ENCODE measurements at regions not wholly inside any gene's neighbourhood (a gene's known extent, or its start where the extent isn't known, plus 50 kb on each side); places are given as distances from the start of the nearest gene placed in this dataset.

- H3K9me3 ChIP-seq (ENCODE audit: control insufficient read depth, low read length), result no peaks in the 10 kb centered on the region
- H3K4me3 ChIP-seq (ENCODE audit: low read length), result no peak overlapping the region
- H3K27me3 ChIP-seq (ENCODE audit: control insufficient read depth, insufficient read depth), result no peaks in the 10 kb centered on the region
- no peak overlapping the region for H3K27ac ChIP-seq (ENCODE audit: low read length)
- peaks cover 2% of the 10 kb centered on the region for H3K4me1 ChIP-seq (ENCODE audit: control insufficient read depth, insufficient read depth, low read length)
- ATAC-seq (peak in 1 of 2 donors; percentile 58), DNase-seq (no peak)
- intact Hi-C loops (cut with DNase I), result loop anchor here (5.0 to 10.0 kb wide), 3 partner anchors 254 to 262 kb away; no protein-coding TSS in a partner anchor
- 48% methylated on average over 4 of the region's 4 CpGs for WGBS
Measured at GRCh38 chr9:4382722-4383317, 83.0 kb upstream of the GLIS3 start.

GRCh38 chr9:4381744-4382143 lies 81.9 kb upstream of the GLIS3 start:
- intact Hi-C loops (cut with DNase I), result loop anchor here (5.0 to 10.0 kb wide), 3 partner anchors 256 to 263 kb away; no protein-coding TSS in a partner anchor
- DNase-seq (no peak), ATAC-seq (no peak)
- 76% methylated on average over 4 of the region's 4 CpGs for WGBS
- peaks cover 2% of the 10 kb centered on the region for H3K4me1 ChIP-seq (ENCODE audit: control insufficient read depth, insufficient read depth, low read length)
- no peaks in the 10 kb centered on the region for H3K9me3 ChIP-seq (ENCODE audit: control insufficient read depth, low read length)
- no peaks in the 10 kb centered on the region for H3K27me3 ChIP-seq (ENCODE audit: control insufficient read depth, insufficient read depth)
- no peak overlapping the region for H3K4me3 ChIP-seq (ENCODE audit: low read length)
- H3K27ac ChIP-seq (ENCODE audit: low read length), result no peak overlapping the region

- intact Hi-C loops (cut with DNase I), result loop anchor here (5.0 to 10.0 kb wide), 3 partner anchors 257 to 264 kb away; no protein-coding TSS in a partner anchor
- Histone ChIP-seq H3K9me3 (ENCODE audit: control insufficient read depth, low read length) (no peaks in the 10 kb centered on the region), H3K4me1 (ENCODE audit: control insufficient read depth, insufficient read depth, low read length) (peaks cover 2% of the 10 kb centered on the region), H3K27me3 (ENCODE audit: control insufficient read depth, insufficient read depth) (no peaks in the 10 kb centered on the region), H3K27ac (ENCODE audit: low read length) (no peak overlapping the region), H3K4me3 (ENCODE audit: low read length) (no peak overlapping the region)
- ATAC-seq, result no peak
- no peak for DNase-seq
- WGBS, result 86% methylated on average over 2 of the region's 2 CpGs
Measured at GRCh38 chr9:4380406-4380805, 80.5 kb upstream of the GLIS3 start.

- no peaks in the 10 kb centered on the region for H3K9me3 ChIP-seq (ENCODE audit: control insufficient read depth, low read length)
- no peaks in the 10 kb centered on the region for H3K4me1 ChIP-seq (ENCODE audit: control insufficient read depth, insufficient read depth, low read length)
- intact Hi-C loops (cut with DNase I), result loop anchor here in 2 of 4 donors (10.0 kb wide), 2 partner anchors 61 to 641 kb away; no protein-coding TSS in a partner anchor
- H3K27ac ChIP-seq (ENCODE audit: low read length), result no peak overlapping the region
- H3K4me3 ChIP-seq (ENCODE audit: low read length), result no peak overlapping the region
- ATAC-seq, result peak in 1 of 2 donors; percentile 54
- no peaks in the 10 kb centered on the region for H3K27me3 ChIP-seq (ENCODE audit: control insufficient read depth, insufficient read depth)
- DNase-seq, result no peak
- WGBS, result 42% methylated on average over 7 of the region's 7 CpGs
Measured at GRCh38 chr9:4375424-4376200, 75.7 kb upstream of the GLIS3 start.

GRCh38 chr9:4371108-4371507 lies 71.2 kb upstream of the GLIS3 start:
- Histone ChIP-seq H3K9me3 (ENCODE audit: control insufficient read depth, low read length) (no peaks in the 10 kb centered on the region), H3K27me3 (ENCODE audit: control insufficient read depth, insufficient read depth) (no peaks in the 10 kb centered on the region), H3K4me3 (ENCODE audit: low read length) (no peak overlapping the region), H3K27ac (ENCODE audit: low read length) (no peak overlapping the region), H3K4me1 (ENCODE audit: control insufficient read depth, insufficient read depth, low read length) (no peaks in the 10 kb centered on the region)
- WGBS, result 65% methylated on average over 5 of the region's 5 CpGs
- intact Hi-C loops (cut with DNase I), result loop anchor here in 2 of 4 donors (5.0 to 10.0 kb wide), 3 partner anchors 54 to 636 kb away; no protein-coding TSS in a partner anchor
- no peak for ATAC-seq
- DNase-seq, result no peak

- WGBS, result 95% methylated on average over 3 of the region's 3 CpGs
- intact Hi-C loops (cut with DNase I), result loop anchor here in 2 of 4 donors (5.0 to 10.0 kb wide), 3 partner anchors 53 to 636 kb away; no protein-coding TSS in a partner anchor
- ATAC-seq, result no peak
Measured at GRCh38 chr9:4370501-4370900, 70.6 kb upstream of the GLIS3 start.

GRCh38 chr9:4366591-4367330 lies 66.9 kb upstream of the GLIS3 start:
- Histone ChIP-seq H3K4me3 (ENCODE audit: low read length) (no peak overlapping the region), H3K4me1 (ENCODE audit: control insufficient read depth, insufficient read depth, low read length) (no peaks in the 10 kb centered on the region), H3K9me3 (ENCODE audit: control insufficient read depth, low read length) (no peaks in the 10 kb centered on the region), H3K27me3 (ENCODE audit: control insufficient read depth, insufficient read depth) (no peaks in the 10 kb centered on the region), H3K27ac (ENCODE audit: low read length) (no peak overlapping the region)
- 69% methylated on average over 12 of the region's 12 CpGs for WGBS
- DNase-seq (no peak), ATAC-seq (no peak)
- intact Hi-C loops (cut with DNase I), result loop anchor here in 2 of 4 donors (10.0 kb wide), 3 partner anchors 52 to 1512 kb away; no protein-coding TSS in a partner anchor

More at GRCh38 chr9:4370501-4370900, 70.6 kb upstream of the GLIS3 start:
- no peak for DNase-seq
- H3K4me3 ChIP-seq (ENCODE audit: low read length), result no peak overlapping the region
- H3K27me3 ChIP-seq (ENCODE audit: control insufficient read depth, insufficient read depth), result no peaks in the 10 kb centered on the region
- H3K27ac ChIP-seq (ENCODE audit: low read length), result no peak overlapping the region
- no peaks in the 10 kb centered on the region for H3K4me1 ChIP-seq (ENCODE audit: control insufficient read depth, insufficient read depth, low read length)
- H3K9me3 ChIP-seq (ENCODE audit: control insufficient read depth, low read length), result no peaks in the 10 kb centered on the region

GRCh38 chr9:4365055-4365454 lies 65.2 kb upstream of the GLIS3 start:
- no peak overlapping the region for H3K27ac ChIP-seq (ENCODE audit: low read length)

GRCh38 chr9:4362281-4362680 lies 62.4 kb upstream of the GLIS3 start:
- intact Hi-C loops (cut with DNase I), result loop anchor here in 2 of 4 donors (10.0 kb wide), 3 partner anchors 47 to 1507 kb away; no protein-coding TSS in a partner anchor
- Histone ChIP-seq H3K9me3 (ENCODE audit: control insufficient read depth, low read length) (no peaks in the 10 kb centered on the region), H3K4me1 (ENCODE audit: control insufficient read depth, insufficient read depth, low read length) (no peaks in the 10 kb centered on the region), H3K4me3 (ENCODE audit: low read length) (no peak overlapping the region), H3K27me3 (ENCODE audit: control insufficient read depth, insufficient read depth) (no peaks in the 10 kb centered on the region), H3K27ac (ENCODE audit: low read length) (no peak overlapping the region)
- ATAC-seq (no peak), DNase-seq (no peak)
- 74% methylated on average over 4 of the region's 4 CpGs for WGBS

More at GRCh38 chr9:4365055-4365454, 65.2 kb upstream of the GLIS3 start:
- no peak for ATAC-seq
- intact Hi-C loops (cut with DNase I), result loop anchor here in 2 of 4 donors (10.0 kb wide), 3 partner anchors 50 to 1510 kb away; no protein-coding TSS in a partner anchor
- H3K9me3 ChIP-seq (ENCODE audit: control insufficient read depth, low read length), result no peaks in the 10 kb centered on the region
- no peak overlapping the region for H3K4me3 ChIP-seq (ENCODE audit: low read length)
- no peaks in the 10 kb centered on the region for H3K27me3 ChIP-seq (ENCODE audit: control insufficient read depth, insufficient read depth)
- DNase-seq, result no peak
- H3K4me1 ChIP-seq (ENCODE audit: control insufficient read depth, insufficient read depth, low read length), result no peaks in the 10 kb centered on the region
- 87% methylated on average over 4 of the region's 4 CpGs for WGBS

- WGBS, result 84% methylated on average over 8 of the region's 8 CpGs
- H3K27ac ChIP-seq (ENCODE audit: low read length), result no peak overlapping the region
- H3K9me3 ChIP-seq (ENCODE audit: control insufficient read depth, low read length), result no peaks in the 10 kb centered on the region
- H3K4me1 ChIP-seq (ENCODE audit: control insufficient read depth, insufficient read depth, low read length), result no peaks in the 10 kb centered on the region
- DNase-seq (no peak), ATAC-seq (no peak)
- intact Hi-C loops (cut with DNase I), result no loop called here
- H3K4me3 ChIP-seq (ENCODE audit: low read length), result no peak overlapping the region
- no peaks in the 10 kb centered on the region for H3K27me3 ChIP-seq (ENCODE audit: control insufficient read depth, insufficient read depth)
Measured at GRCh38 chr9:4359016-4359415, 59.1 kb upstream of the GLIS3 start.

Measured in right cardiac atrium (tissue), 5 donors.